Hepatocyte (in vitro differentiated cells): ENCODE measurements at regions not wholly inside any gene's neighbourhood (a gene's known extent, or its start where the extent isn't known, plus 50 kb on each side); places are given as distances from the start of the nearest gene placed in this dataset.
"Not testable (repeated sequence)": the region's sequence is repeated elsewhere in the genome, so short reads cannot be mapped to it uniquely, and the experiment has no call there.

ENCODE experiments used
- EZH2 ChIP-seq: fragments of 200-600 bp; sonication (generic); IDR thresholded peaks from 2 replicates; pipeline ENCODE4 v1.6.1; 2016; ENCODE audit warnings: antibody characterized with exemption, mild to moderate bottlenecking, borderline replicate concordance
- TF ChIP-seq, protein P1 (sequence below): fragments of 200-600 bp; sonication (generic); IDR thresholded peaks from 2 replicates; pipeline ENCODE4 v1.5.1; 2016; ENCODE audit warnings: antibody characterized with exemption, mild to moderate bottlenecking; ENCODE audit not compliant: poor library complexity

DNA sequence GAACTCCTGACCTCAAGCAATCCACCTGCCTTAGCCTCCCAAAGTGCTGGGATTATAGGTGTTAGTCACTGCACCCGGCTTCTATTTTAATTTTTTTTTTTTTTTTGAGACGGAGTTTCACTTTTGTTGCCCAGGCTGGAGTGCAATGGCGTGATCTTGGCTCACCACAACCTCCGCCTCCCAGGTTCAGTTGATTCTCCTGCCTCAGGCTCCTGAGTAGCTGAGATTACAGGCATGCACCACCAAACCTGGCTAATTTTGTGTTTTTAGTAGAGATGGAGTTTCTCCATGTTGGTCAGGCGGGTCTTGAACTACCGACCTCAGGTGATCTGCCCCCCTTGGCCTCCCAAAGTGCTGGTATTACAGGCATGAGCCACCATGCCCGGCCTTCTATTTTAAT lies 149.1 kb downstream of the MYCN start:
- TF ChIP-seq EZH2, result not testable (repeated sequence)
- TF ChIP-seq, protein P1, sequence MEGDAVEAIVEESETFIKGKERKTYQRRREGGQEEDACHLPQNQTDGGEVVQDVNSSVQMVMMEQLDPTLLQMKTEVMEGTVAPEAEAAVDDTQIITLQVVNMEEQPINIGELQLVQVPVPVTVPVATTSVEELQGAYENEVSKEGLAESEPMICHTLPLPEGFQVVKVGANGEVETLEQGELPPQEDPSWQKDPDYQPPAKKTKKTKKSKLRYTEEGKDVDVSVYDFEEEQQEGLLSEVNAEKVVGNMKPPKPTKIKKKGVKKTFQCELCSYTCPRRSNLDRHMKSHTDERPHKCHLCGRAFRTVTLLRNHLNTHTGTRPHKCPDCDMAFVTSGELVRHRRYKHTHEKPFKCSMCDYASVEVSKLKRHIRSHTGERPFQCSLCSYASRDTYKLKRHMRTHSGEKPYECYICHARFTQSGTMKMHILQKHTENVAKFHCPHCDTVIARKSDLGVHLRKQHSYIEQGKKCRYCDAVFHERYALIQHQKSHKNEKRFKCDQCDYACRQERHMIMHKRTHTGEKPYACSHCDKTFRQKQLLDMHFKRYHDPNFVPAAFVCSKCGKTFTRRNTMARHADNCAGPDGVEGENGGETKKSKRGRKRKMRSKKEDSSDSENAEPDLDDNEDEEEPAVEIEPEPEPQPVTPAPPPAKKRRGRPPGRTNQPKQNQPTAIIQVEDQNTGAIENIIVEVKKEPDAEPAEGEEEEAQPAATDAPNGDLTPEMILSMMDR, result not testable (repeated sequence)
